ENCODE measurements at regions not wholly inside any gene's neighbourhood (a gene's known extent, or its start where the extent isn't known, plus 50 kb on each side); places are given as distances from the start of the nearest gene placed in this dataset.
A peak's percentile ranks its signal among the peaks of the same experiment; 100 is the strongest.

GRCh38 chr4:151894246-151894645 lies 133.4 kb upstream of the GATB start:
- H3K4me3 Mint-ChIP-seq = no peak overlapping the region
- H3K4me1 Mint-ChIP-seq = no peaks in the 10 kb centered on the region
- no peaks in the 10 kb centered on the region for H3K36me3 Mint-ChIP-seq
- ATAC-seq = no peak
- CTCF ChIA-PET = interaction anchor here (0.6 kb wide), 1 partner anchor 50 kb away, joined by 4 read pairs; no protein-coding TSS in a partner anchor
- H3K9me3 Mint-ChIP-seq (ENCODE audit: low read depth) = no peaks in the 10 kb centered on the region
- DNase-seq = no peak
- H3K27ac Mint-ChIP-seq = no peak overlapping the region
- H3K27me3 Mint-ChIP-seq = no peaks in the 10 kb centered on the region

GRCh38 chr4:151888367-151888866 lies 127.6 kb upstream of the GATB start:
- Mint-ChIP-seq H3K4me1 (peaks cover 1% of the 10 kb centered on the region), H3K27ac (no peak overlapping the region), H3K9me3 (ENCODE audit: low read depth) (no peaks in the 10 kb centered on the region), H3K27me3 (no peaks in the 10 kb centered on the region), H3K36me3 (no peaks in the 10 kb centered on the region), H3K4me3 (no peak overlapping the region)
- ATAC-seq (no peak), DNase-seq (no peak)
- CTCF ChIA-PET = no interaction called here

DNA sequence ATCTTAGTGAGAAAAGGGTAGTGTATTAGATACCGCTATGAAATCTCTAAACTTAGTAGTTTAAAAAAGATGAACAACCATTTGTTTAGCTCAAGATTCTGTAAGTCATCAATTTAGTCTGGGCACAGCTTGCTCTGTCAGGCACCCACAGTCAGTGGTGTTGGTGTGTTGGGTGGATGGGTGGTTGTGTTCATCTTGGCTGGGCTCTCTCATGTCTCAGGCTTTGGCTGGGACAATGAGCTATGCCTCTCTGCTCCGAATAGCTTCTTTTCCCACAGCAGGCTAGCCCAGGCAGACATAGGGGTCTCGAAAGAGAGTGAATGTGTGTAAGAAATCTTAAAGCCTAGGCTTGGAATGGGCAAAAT lies 127.0 kb upstream of the GATB start:
- Mint-ChIP-seq H3K27ac (no peak overlapping the region), H3K27me3 (no peaks in the 10 kb centered on the region), H3K4me3 (no peak overlapping the region), H3K36me3 (no peaks in the 10 kb centered on the region), H3K4me1 (peaks cover 4% of the 10 kb centered on the region), H3K9me3 (ENCODE audit: low read depth) (no peaks in the 10 kb centered on the region)
- DNase-seq (no peak), ATAC-seq (no peak)
- CTCF ChIA-PET = interaction anchor here (0.6 kb wide), 1 partner anchor 214 kb away, joined by 4 read pairs; no protein-coding TSS in a partner anchor

GRCh38 chr4:151887031-151887815 lies 126.4 kb upstream of the GATB start:
- ATAC-seq = no peak
- no peak for DNase-seq
- no peak overlapping the region for H3K4me3 Mint-ChIP-seq
- H3K27me3 Mint-ChIP-seq = no peaks in the 10 kb centered on the region
- H3K27ac Mint-ChIP-seq = no peak overlapping the region
- CTCF ChIA-PET = interaction anchor here (0.6 kb wide), 1 partner anchor 215 kb away, joined by 4 read pairs; no protein-coding TSS in a partner anchor
- peaks cover 10% of the 10 kb centered on the region for H3K4me1 Mint-ChIP-seq
- no peaks in the 10 kb centered on the region for H3K36me3 Mint-ChIP-seq
- H3K9me3 Mint-ChIP-seq (ENCODE audit: low read depth) = no peaks in the 10 kb centered on the region

DNA sequence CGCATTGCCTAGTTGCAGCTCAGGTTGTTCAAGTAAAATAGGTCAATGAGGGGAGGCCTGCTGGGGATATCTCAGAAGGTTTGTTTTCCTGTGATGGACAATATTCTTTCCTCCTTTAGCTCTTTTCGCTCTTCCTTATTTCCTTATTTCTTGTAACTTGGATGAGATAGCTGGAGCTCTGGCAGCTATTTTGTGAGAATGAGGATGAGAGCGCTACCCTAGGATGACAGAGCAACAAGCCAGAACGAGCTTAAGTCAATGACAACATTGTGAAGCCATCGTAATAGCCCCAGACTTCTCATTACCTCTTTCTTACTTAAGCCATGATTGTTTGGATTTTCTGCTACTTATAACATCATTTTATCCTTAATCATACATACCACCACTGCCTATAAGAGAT lies 124.3 kb upstream of the GATB start:
- Mint-ChIP-seq H3K4me1 (peaks cover 19% of the 10 kb centered on the region), H3K9me3 (ENCODE audit: low read depth) (no peaks in the 10 kb centered on the region), H3K4me3 (no peak overlapping the region), H3K27me3 (no peaks in the 10 kb centered on the region), H3K27ac (no peak overlapping the region), H3K36me3 (no peaks in the 10 kb centered on the region)
- DNase-seq = no peak
- ATAC-seq = no peak
- CTCF ChIA-PET = no interaction called here

- CTCF ChIA-PET = no interaction called here
- peaks cover 19% of the 10 kb centered on the region for H3K4me1 Mint-ChIP-seq
Observed at GRCh38 chr4:151883747-151884146, 122.9 kb upstream of the GATB start.

DNA sequence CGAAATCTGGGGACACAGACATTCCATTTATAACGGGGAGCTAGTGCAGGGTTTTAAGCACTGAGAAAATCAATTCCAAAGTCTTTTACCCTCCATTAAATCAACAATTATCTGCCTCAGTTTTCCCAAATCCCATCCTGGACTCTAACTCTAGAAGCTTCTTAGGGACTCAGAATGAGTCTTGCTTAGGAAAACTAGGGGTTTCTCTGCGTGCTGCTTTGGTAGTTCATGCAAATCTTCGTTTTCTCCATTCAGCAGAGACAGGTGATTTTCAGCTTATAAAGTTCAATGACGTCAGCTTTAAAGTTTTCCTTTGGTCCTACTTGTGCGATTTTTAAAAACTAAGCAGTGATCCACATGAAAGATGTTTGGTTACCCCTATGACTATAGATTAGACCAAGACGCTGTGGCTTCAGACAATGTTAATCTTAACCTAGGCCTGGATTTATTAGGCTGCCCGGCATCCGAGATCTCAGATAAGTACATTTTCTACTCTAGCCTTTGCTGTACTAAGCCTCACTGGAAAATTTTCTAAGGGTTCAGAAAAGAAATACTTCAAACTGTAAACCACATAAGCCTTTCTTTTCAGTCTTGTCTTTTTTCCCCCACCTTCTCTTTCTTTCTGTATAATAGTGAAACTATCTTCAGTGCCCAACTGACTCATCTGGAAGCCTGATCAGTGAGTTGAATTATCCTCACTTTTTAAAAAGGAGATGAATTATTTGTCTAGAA lies 121.4 kb upstream of the GATB start:
- ATAC-seq (peak; percentile 51), DNase-seq (no peak)
- H3K9me3 Mint-ChIP-seq (ENCODE audit: low read depth) = no peaks in the 10 kb centered on the region
- no peak overlapping the region for H3K4me3 Mint-ChIP-seq
- peaks cover 18% of the 10 kb centered on the region for H3K4me1 Mint-ChIP-seq
- H3K27me3 Mint-ChIP-seq = no peaks in the 10 kb centered on the region
- H3K27ac Mint-ChIP-seq = no peak overlapping the region
- CTCF ChIA-PET = no interaction called here
- H3K36me3 Mint-ChIP-seq = no peaks in the 10 kb centered on the region

More at GRCh38 chr4:151883747-151884146, 122.9 kb upstream of the GATB start:
- no peak overlapping the region for H3K4me3 Mint-ChIP-seq
- no peak overlapping the region for H3K27ac Mint-ChIP-seq
- DNase-seq (no peak), ATAC-seq (no peak)
- no peaks in the 10 kb centered on the region for H3K36me3 Mint-ChIP-seq
- no peaks in the 10 kb centered on the region for H3K9me3 Mint-ChIP-seq (ENCODE audit: low read depth)
- no peaks in the 10 kb centered on the region for H3K27me3 Mint-ChIP-seq

DNA sequence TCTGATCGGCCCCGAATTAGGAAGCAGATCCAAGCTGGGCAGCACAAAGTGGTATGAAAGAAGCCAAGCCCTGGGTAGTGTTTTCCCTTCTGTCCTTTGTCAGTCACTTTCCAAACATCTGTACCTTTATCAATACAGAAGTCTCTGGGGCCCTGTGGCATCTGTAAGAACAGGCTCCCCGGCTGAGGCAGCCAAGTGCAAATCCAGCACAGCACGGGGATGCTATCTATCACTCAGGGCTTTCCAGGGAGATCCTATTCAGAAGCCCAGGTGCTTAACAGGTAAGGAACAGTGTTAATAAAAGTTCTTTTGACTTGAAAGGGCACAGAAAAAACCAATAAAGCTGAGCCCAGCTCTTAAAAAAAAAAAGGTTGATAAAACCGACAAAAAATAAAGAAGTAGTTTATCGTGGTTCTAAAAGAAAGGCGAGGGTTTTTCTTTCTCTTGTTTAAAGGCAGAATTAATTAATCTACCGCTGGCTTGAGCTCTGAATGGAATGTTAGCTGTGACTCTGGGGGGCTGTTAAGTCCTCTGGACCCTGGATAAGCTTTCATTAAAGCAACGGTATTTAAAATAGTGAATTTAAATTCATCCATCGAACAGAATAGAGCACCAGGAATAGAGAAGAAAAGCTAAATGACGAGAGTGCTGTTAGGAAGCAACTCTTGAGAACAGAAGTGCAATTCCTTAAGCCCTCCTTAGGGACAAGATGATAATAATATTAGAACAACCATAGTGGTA lies 119.1 kb upstream of the GATB start:
- no peak for ATAC-seq
- no peaks in the 10 kb centered on the region for H3K27me3 Mint-ChIP-seq
- H3K36me3 Mint-ChIP-seq = no peaks in the 10 kb centered on the region
- H3K4me3 Mint-ChIP-seq = no peak overlapping the region
- no peak overlapping the region for H3K27ac Mint-ChIP-seq
- CTCF ChIA-PET = no interaction called here
- DNase-seq = no peak
- H3K4me1 Mint-ChIP-seq = peaks cover 18% of the 10 kb centered on the region
- H3K9me3 Mint-ChIP-seq (ENCODE audit: low read depth) = no peaks in the 10 kb centered on the region

DNA sequence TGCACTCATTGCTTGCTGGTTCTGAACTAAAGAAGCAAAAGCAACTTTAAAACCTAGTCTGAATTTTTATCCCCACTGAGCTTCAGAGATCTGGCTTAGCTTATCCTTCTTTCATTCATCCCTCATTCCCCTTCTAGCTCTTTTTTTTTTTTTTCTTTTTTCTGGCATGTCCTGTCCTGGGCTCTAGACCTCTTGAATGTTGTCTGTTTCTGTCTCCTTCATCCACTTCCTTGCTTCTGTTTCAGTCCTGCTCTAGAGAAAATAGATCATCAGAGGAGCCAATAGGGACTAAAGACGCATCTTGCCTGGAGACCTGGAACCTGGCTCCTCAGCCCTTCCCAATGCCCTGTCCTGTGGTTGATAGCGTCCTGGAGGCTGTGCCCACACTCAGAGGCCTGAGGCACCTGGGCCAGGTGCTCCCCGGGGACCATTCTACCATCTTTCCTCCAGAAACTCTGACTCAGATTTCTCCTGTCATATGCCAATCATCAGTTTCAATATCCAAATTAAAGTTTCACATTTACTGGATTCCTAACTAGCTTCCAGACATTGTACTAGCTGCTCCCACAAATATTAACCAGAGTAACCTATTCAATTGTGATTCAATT lies 115.7 kb upstream of the GATB start:
- Mint-ChIP-seq H3K4me1 (peaks cover 4% of the 10 kb centered on the region), H3K9me3 (ENCODE audit: low read depth) (no peaks in the 10 kb centered on the region), H3K27me3 (no peaks in the 10 kb centered on the region), H3K4me3 (no peak overlapping the region), H3K36me3 (no peaks in the 10 kb centered on the region), H3K27ac (no peak overlapping the region)
- ATAC-seq (no peak), DNase-seq (no peak)
- CTCF ChIA-PET = no interaction called here

DNA sequence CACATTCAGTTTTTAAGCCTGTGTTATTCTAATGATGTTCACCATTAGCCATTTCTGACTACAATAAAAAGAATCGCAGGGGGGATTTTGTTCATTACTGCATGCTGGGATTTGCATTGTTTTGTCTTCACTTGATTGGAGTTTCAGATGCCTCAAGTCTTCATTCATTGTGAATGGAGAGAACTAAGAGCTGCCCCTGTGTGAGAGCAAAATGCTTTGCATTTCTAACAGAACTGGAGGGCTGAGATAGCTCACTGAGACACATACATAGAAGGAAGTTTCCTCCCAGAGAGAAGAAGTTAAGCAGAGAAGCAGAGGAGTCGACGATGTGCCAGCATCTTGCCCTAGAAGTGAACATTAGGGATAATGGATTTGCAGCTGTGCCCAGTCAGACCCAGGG lies 113.5 kb upstream of the GATB start:
- no peaks in the 10 kb centered on the region for H3K9me3 Mint-ChIP-seq (ENCODE audit: low read depth)
- DNase-seq (no peak), ATAC-seq (no peak)
- H3K27me3 Mint-ChIP-seq = no peaks in the 10 kb centered on the region
- CTCF ChIA-PET = no interaction called here
- H3K36me3 Mint-ChIP-seq = no peaks in the 10 kb centered on the region
- H3K4me3 Mint-ChIP-seq = no peak overlapping the region
- no peaks in the 10 kb centered on the region for H3K4me1 Mint-ChIP-seq
- H3K27ac Mint-ChIP-seq = no peak overlapping the region

DNA sequence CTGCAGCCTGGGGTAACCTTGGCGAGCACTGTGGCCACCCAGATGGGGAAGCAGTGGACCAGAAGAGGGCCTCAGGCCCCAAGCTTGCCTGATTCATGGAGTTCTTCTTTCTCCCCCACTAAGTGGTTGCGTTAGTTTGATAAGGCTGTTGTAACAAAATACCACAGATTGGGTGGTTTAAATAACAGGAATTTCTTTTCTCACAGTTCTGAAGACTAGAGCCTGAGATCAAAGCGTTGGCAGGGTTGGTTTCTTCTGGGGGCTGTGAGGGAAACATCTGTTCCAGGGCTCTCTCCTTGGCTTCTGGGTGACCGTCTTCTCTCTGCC lies 105.7 kb upstream of the GATB start:
- Mint-ChIP-seq H3K9me3 (ENCODE audit: low read depth) (no peaks in the 10 kb centered on the region), H3K4me1 (no peaks in the 10 kb centered on the region), H3K27ac (no peak overlapping the region), H3K4me3 (no peak overlapping the region), H3K36me3 (no peaks in the 10 kb centered on the region), H3K27me3 (no peaks in the 10 kb centered on the region)
- DNase-seq = no peak
- CTCF ChIA-PET = no interaction called here
- no peak for ATAC-seq

GRCh38 chr4:151865744-151866591 lies 105.2 kb upstream of the GATB start:
- H3K36me3 Mint-ChIP-seq = no peaks in the 10 kb centered on the region
- no peak overlapping the region for H3K4me3 Mint-ChIP-seq
- no peak overlapping the region for H3K27ac Mint-ChIP-seq

GRCh38 chr4:151865312-151865711 lies 104.5 kb upstream of the GATB start:
- H3K27ac Mint-ChIP-seq = no peak overlapping the region
- no peaks in the 10 kb centered on the region for H3K9me3 Mint-ChIP-seq (ENCODE audit: low read depth)
- H3K4me3 Mint-ChIP-seq = no peak overlapping the region
- H3K27me3 Mint-ChIP-seq = peaks cover 4% of the 10 kb centered on the region
- no peaks in the 10 kb centered on the region for H3K4me1 Mint-ChIP-seq
- no peaks in the 10 kb centered on the region for H3K36me3 Mint-ChIP-seq
- ATAC-seq = no peak
- DNase-seq = no peak
- CTCF ChIA-PET = no interaction called here

More at GRCh38 chr4:151865744-151866591, 105.2 kb upstream of the GATB start:
- no peaks in the 10 kb centered on the region for H3K9me3 Mint-ChIP-seq (ENCODE audit: low read depth)
- no peak for ATAC-seq
- no peaks in the 10 kb centered on the region for H3K4me1 Mint-ChIP-seq
- H3K27me3 Mint-ChIP-seq = no peaks in the 10 kb centered on the region
- no peak for DNase-seq
- CTCF ChIA-PET = no interaction called here

Measured in activated CD8-positive, alpha-beta memory T cell treated with anti-CD3 and anti-CD28 coated beads, Interleukin-2, amount 10 ng/mL, durations not matched to agents 7 days and 5 days (primary cell).